GM12892 (cell line): ENCODE measurements at regions not wholly inside any gene's neighbourhood (a gene's known extent, or its start where the extent isn't known, plus 50 kb on each side); places are given as distances from the start of the nearest gene placed in this dataset.

Experiments used
- POLR2A ChIP-seq: IDR thresholded peaks from 2 replicates; pipeline ENCODE4 v1.6.1; 2011; ENCODE audit warnings: low read depth, low read length, control low read depth
- POLR2AphosphoS5 ChIP-seq: IDR thresholded peaks from 2 replicates; pipeline ENCODE4 v1.6.1; 2011; ENCODE audit warnings: low read depth, low read length, control low read depth

GRCh38 chr7:85730012-85730411 is 543.2 kb upstream of the SEMA3D start:
- no peak for TF ChIP-seq POLR2A
- TF ChIP-seq POLR2AphosphoS5, result no peak
